Thoracic aorta (tissue), 2 donors: ENCODE measurements at regions not wholly inside any gene's neighbourhood (a gene's known extent, or its start where the extent isn't known, plus 50 kb on each side); places are given as distances from the start of the nearest gene placed in this dataset.
"Not testable (repeated sequence)": the region's sequence is repeated elsewhere in the genome, so short reads cannot be mapped to it uniquely, and the experiment has no call there.

Experiments used
- ATAC-seq: fragments of 150-250 bp; one replicate; pipeline ENCODE4 v1.8.0; 2017; ENCODE audit warnings: low read depth; ENCODE audit not compliant: insufficient number of reproducible peaks, low FRiP score
- DNase-seq: peaks from one replicate; pipeline ENCODE4 v3.0.0-alpha.2; 2020; ENCODE audit warnings: low spot score
- H3K27ac ChIP-seq, 2 donors: fragments of 200-600 bp; sonication (generic); 1 replicate in 1 of 2; 2 replicates in 1 of 2; pipeline ENCODE4 v1.5.1; 2016; ENCODE audit warnings: mild to moderate bottlenecking in 2 of 2, moderate library complexity in 2 of 2
- H3K27me3 ChIP-seq: fragments of 200-600 bp; sonication (generic); replicated peaks from 2 replicates; pipeline ENCODE4 v1.6.0; 2016; ENCODE audit warnings: mild to moderate bottlenecking; ENCODE audit not compliant: insufficient read depth
- H3K36me3 ChIP-seq: fragments of 200-600 bp; sonication (generic); one replicate; pipeline ENCODE4 v1.5.1; 2016
- H3K4me1 ChIP-seq, 2 donors: fragments of 200-600 bp; sonication (generic); 1 replicate in 1 of 2; 2 replicates in 1 of 2; pipeline versions ENCODE4 v1.5.1 to v1.6.0; 2016; ENCODE audit warnings: low read depth in 2 of 2, mild to moderate bottlenecking in 1 of 2; ENCODE audit not compliant: control insufficient read depth in 1 of 2
- H3K4me3 ChIP-seq: fragments of 200-600 bp; sonication (generic); 2 replicates; pipeline ENCODE4 v1.5.1; 2016; ENCODE audit warnings: mild to moderate bottlenecking
- H3K9me3 ChIP-seq: fragments of 200-600 bp; sonication (generic); 2 replicates; pipeline ENCODE4 v1.5.1; 2016

- ATAC-seq, H3K27me3 ChIP-seq, DNase-seq, H3K36me3 ChIP-seq, H3K9me3 ChIP-seq, H3K4me1 ChIP-seq, H3K27ac ChIP-seq, H3K4me3 ChIP-seq: not testable (repeated sequence)
Measured at GRCh38 chr16:16521239-16522002, 142.5 kb downstream of the NPIPA7 start.

- H3K27me3 ChIP-seq, ATAC-seq, DNase-seq, H3K4me3 ChIP-seq, H3K27ac ChIP-seq, H3K36me3 ChIP-seq, H3K4me1 ChIP-seq, H3K9me3 ChIP-seq: not testable (repeated sequence)
Measured at GRCh38 chr16:16526998-16527397, 148.1 kb downstream of the NPIPA7 start.

- not testable (repeated sequence) for H3K27me3 ChIP-seq, H3K27ac ChIP-seq, H3K9me3 ChIP-seq, H3K4me1 ChIP-seq, H3K36me3 ChIP-seq, ATAC-seq, H3K4me3 ChIP-seq, DNase-seq
Measured at GRCh38 chr16:16530744-16531143, 151.8 kb downstream of the NPIPA7 start.

- DNase-seq, H3K27ac ChIP-seq, H3K27me3 ChIP-seq, H3K36me3 ChIP-seq, H3K4me3 ChIP-seq, H3K9me3 ChIP-seq, ATAC-seq, H3K4me1 ChIP-seq: not testable (repeated sequence)
Measured at GRCh38 chr16:16535565-16535964, 156.6 kb downstream of the NPIPA7 start.

- H3K9me3 ChIP-seq, H3K36me3 ChIP-seq, H3K27me3 ChIP-seq, H3K27ac ChIP-seq, H3K4me3 ChIP-seq, ATAC-seq, H3K4me1 ChIP-seq, DNase-seq: not testable (repeated sequence)
Measured at GRCh38 chr16:16536151-16536550, 157.2 kb downstream of the NPIPA7 start.

- H3K4me1 ChIP-seq, ATAC-seq: not testable (repeated sequence)
Measured at GRCh38 chr16:16549710-16550109, 170.8 kb downstream of the NPIPA7 start.

GRCh38 chr16:16550824-16551223 lies 171.9 kb downstream of the NPIPA7 start:
- not testable (repeated sequence) for H3K4me3 ChIP-seq, H3K36me3 ChIP-seq, ATAC-seq, DNase-seq, H3K27me3 ChIP-seq, H3K27ac ChIP-seq, H3K9me3 ChIP-seq, H3K4me1 ChIP-seq

More at GRCh38 chr16:16549710-16550109, 170.8 kb downstream of the NPIPA7 start:
- H3K4me3 ChIP-seq, DNase-seq, H3K9me3 ChIP-seq, H3K36me3 ChIP-seq, H3K27me3 ChIP-seq, H3K27ac ChIP-seq: not testable (repeated sequence)

- not testable (repeated sequence) for H3K4me1 ChIP-seq, H3K27me3 ChIP-seq, H3K9me3 ChIP-seq, H3K27ac ChIP-seq, DNase-seq, H3K4me3 ChIP-seq, ATAC-seq, H3K36me3 ChIP-seq
Measured at GRCh38 chr16:16552819-16553340, 173.9 kb downstream of the NPIPA7 start.

- not testable (repeated sequence) for H3K9me3 ChIP-seq, H3K4me1 ChIP-seq, DNase-seq, ATAC-seq, H3K36me3 ChIP-seq, H3K27me3 ChIP-seq, H3K4me3 ChIP-seq, H3K27ac ChIP-seq
Measured at GRCh38 chr16:16559179-16559740, 180.3 kb downstream of the NPIPA7 start.

- H3K27me3 ChIP-seq, H3K9me3 ChIP-seq, ATAC-seq, H3K27ac ChIP-seq, H3K4me1 ChIP-seq, H3K4me3 ChIP-seq, H3K36me3 ChIP-seq, DNase-seq: not testable (repeated sequence)
Measured at GRCh38 chr16:16561532-16561931, 182.6 kb downstream of the NPIPA7 start.

- DNase-seq, ATAC-seq, H3K4me3 ChIP-seq, H3K36me3 ChIP-seq, H3K27me3 ChIP-seq, H3K9me3 ChIP-seq, H3K27ac ChIP-seq, H3K4me1 ChIP-seq: not testable (repeated sequence)
Measured at GRCh38 chr16:16563962-16564361, 185.0 kb downstream of the NPIPA7 start.

GRCh38 chr16:16565326-16565725 lies 186.4 kb downstream of the NPIPA7 start:
- H3K27me3 ChIP-seq, DNase-seq, H3K4me1 ChIP-seq, H3K27ac ChIP-seq, H3K4me3 ChIP-seq, H3K9me3 ChIP-seq, H3K36me3 ChIP-seq, ATAC-seq: not testable (repeated sequence)
